Osteoblast (primary cell): ENCODE measurements at regions not wholly inside any gene's neighbourhood (a gene's known extent, or its start where the extent isn't known, plus 50 kb on each side); places are given as distances from the start of the nearest gene placed in this dataset.

ENCODE experiments used
- DNase-seq: peaks from one replicate; pipeline ENCODE4 v3.0.0; 2011; ENCODE audit warnings: low spot score, mixed read lengths; ENCODE audit not compliant: insufficient read length; ENCODE audit errors: missing footprints
- H2AFZ ChIP-seq: 2 replicates; pipeline ENCODE4 v1.6.0; 2011; ENCODE audit warnings: mild to moderate bottlenecking, low read length
- H3K27ac ChIP-seq: 2 replicates; pipeline ENCODE4 v1.5.1; 2011; ENCODE audit warnings: mild to moderate bottlenecking, low read depth, low read length, moderate library complexity
- H3K27me3 ChIP-seq: 2 replicates; pipeline ENCODE4 v1.6.0; 2012; ENCODE audit warnings: mild to moderate bottlenecking, control low read depth, inconsistent platforms, low read length, moderate library complexity; ENCODE audit not compliant: insufficient read depth
- H3K36me3 ChIP-seq: 2 replicates; pipeline ENCODE4 v1.5.1; 2011; ENCODE audit warnings: mild to moderate bottlenecking, low read length, control low read depth, moderate library complexity; ENCODE audit not compliant: insufficient read depth
- H3K4me1 ChIP-seq: 2 replicates; pipeline ENCODE4 v1.5.1; 2011; ENCODE audit warnings: mild to moderate bottlenecking, low read length, control low read depth, moderate library complexity; ENCODE audit not compliant: insufficient read depth
- H3K4me2 ChIP-seq: 2 replicates; pipeline ENCODE4 v1.6.0; 2011; ENCODE audit warnings: mild to moderate bottlenecking, low read length; ENCODE audit not compliant: insufficient read depth
- H3K4me3 ChIP-seq: fragments of 200-600 bp; sonication (generic); 3 replicates; pipeline ENCODE4 v1.5.1; 2012; ENCODE audit warnings: mild to moderate bottlenecking, low read length, inconsistent platforms; ENCODE audit not compliant: insufficient read depth
- H3K79me2 ChIP-seq: 2 replicates; pipeline ENCODE4 v1.6.0; 2012; ENCODE audit warnings: mild to moderate bottlenecking, low read length, control low read depth, inconsistent platforms; ENCODE audit not compliant: insufficient read depth
- H3K9me3 ChIP-seq: 2 replicates; pipeline ENCODE4 v1.5.1; 2011; ENCODE audit warnings: low read depth, low read length, control low read depth
- H4K20me1 ChIP-seq: 2 replicates; pipeline ENCODE4 v1.6.0; 2012; ENCODE audit warnings: mild to moderate bottlenecking, low read length, control low read depth; ENCODE audit not compliant: insufficient read depth
- TF ChIP-seq, protein P1 (sequence below): IDR thresholded peaks from 2 replicates; pipeline ENCODE4 v1.5.1; 2011; ENCODE audit warnings: mild to moderate bottlenecking, low read depth, low read length, moderate library complexity; ENCODE audit errors: extremely low read depth

DNA sequence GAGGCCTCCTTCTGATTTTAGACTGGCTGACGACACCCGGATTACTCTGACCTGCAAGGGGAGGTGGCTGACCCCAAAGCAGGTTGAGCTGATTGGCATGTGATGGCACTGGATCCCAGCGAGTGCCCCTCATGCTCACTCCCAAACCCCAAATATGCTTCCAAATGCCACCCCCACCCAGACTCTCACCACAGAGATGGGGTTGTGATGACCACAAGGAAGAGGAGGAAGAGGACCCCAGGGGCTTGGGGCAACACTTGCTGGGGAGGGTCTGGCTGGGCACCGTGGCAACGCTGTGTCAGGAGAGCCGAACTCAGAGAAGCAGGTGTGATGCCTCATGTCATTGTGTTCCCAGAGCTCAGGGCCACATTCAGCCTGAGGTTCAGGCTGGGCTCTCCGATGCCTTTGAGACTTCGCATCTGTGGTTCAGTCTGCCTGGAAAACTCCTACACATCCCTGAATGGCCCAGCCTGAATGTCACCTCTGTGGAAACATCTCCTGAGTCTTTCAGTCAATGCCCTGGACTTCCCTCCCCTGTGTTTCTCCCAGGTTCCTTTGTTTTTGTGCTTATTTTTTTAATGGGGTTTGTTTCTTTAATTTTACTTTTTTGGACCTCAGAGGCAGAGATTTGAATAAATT lies 169.1 kb upstream of the PMEPA1 start:
- Histone ChIP-seq H3K27me3 (peaks cover 45% of the 10 kb centered on the region), H3K4me2 (no peak overlapping the region), H4K20me1 (no peaks in the 10 kb centered on the region), H2AFZ (no peak overlapping the region), H3K9me3 (no peaks in the 10 kb centered on the region), H3K79me2 (no peaks in the 10 kb centered on the region), H3K27ac (no peak overlapping the region), H3K36me3 (no peaks in the 10 kb centered on the region), H3K4me1 (peaks cover 12% of the 10 kb centered on the region), H3K4me3 (no peak overlapping the region)
- TF ChIP-seq, protein P1, sequence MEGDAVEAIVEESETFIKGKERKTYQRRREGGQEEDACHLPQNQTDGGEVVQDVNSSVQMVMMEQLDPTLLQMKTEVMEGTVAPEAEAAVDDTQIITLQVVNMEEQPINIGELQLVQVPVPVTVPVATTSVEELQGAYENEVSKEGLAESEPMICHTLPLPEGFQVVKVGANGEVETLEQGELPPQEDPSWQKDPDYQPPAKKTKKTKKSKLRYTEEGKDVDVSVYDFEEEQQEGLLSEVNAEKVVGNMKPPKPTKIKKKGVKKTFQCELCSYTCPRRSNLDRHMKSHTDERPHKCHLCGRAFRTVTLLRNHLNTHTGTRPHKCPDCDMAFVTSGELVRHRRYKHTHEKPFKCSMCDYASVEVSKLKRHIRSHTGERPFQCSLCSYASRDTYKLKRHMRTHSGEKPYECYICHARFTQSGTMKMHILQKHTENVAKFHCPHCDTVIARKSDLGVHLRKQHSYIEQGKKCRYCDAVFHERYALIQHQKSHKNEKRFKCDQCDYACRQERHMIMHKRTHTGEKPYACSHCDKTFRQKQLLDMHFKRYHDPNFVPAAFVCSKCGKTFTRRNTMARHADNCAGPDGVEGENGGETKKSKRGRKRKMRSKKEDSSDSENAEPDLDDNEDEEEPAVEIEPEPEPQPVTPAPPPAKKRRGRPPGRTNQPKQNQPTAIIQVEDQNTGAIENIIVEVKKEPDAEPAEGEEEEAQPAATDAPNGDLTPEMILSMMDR = no peak
- DNase-seq = no peak

DNA sequence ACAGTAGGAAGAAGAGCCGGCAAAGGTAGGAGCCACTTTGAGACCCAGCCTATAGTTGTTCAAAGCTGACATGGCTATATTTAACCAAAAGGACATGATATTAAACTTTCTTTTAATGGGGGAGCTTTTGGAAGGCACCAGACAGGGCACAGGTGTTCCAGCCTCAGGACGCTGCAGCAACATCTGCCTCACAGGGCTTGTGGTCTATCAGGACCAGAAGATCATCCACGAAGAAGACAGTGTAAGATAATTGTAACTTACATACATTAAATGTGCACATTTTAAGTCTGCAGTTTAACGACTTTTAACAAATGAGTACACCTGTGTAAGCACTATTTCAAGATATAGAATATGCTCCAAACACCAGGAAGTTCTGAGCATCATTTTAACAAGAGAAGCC lies 168.2 kb upstream of the PMEPA1 start:
- no peaks in the 10 kb centered on the region for H3K79me2 ChIP-seq
- H3K4me3 ChIP-seq = no peak overlapping the region
- no peaks in the 10 kb centered on the region for H4K20me1 ChIP-seq
- no peak for DNase-seq
- TF ChIP-seq, protein P1 = no peak
- H3K4me2 ChIP-seq = no peak overlapping the region
- no peak overlapping the region for H2AFZ ChIP-seq
- H3K4me1 ChIP-seq = peaks cover 12% of the 10 kb centered on the region
- H3K27me3 ChIP-seq = peaks cover 45% of the 10 kb centered on the region
- no peaks in the 10 kb centered on the region for H3K9me3 ChIP-seq
- no peaks in the 10 kb centered on the region for H3K36me3 ChIP-seq
- H3K27ac ChIP-seq = no peak overlapping the region

DNA sequence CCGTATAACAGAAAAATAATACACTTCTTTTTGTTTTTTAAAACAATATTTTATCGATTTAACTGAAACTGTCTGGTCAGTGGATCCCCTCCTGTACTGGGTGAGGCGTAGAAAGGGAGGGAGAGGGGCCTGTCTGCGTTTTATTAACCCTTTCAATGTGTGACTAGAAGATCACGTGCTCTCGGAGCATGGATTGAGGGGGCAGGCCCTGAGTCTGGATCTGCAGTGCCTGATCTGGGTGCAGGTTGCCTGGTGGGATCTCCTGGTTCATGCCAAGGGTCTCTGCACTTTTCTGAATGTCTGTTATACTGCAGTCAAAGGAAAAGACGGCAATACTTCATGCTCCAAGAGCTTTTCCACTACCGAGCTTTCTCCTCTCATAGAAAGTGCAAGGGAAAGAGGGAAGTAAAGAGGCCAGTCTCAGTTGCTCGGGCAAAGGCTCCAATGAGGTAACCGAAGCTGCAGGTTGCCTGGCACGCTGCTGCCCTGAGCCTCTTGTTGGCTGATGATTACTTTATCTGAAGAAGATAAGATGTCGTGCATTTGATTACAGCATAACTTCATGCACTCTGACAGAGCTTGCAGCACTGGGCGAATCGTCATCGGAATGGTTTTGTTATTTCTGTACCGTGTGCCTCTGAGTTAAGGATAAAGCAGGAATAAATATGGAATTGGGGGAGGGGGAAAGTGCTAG lies 167.5 kb upstream of the PMEPA1 start:
- no peak for DNase-seq
- H3K27me3 ChIP-seq = peaks cover 45% of the 10 kb centered on the region
- H3K79me2 ChIP-seq = no peaks in the 10 kb centered on the region
- no peaks in the 10 kb centered on the region for H4K20me1 ChIP-seq
- H3K4me2 ChIP-seq = no peak overlapping the region
- H3K9me3 ChIP-seq = no peaks in the 10 kb centered on the region
- TF ChIP-seq, protein P1 = no peak
- H3K4me3 ChIP-seq = no peak overlapping the region
- no peak overlapping the region for H3K27ac ChIP-seq
- no peak overlapping the region for H2AFZ ChIP-seq
- H3K4me1 ChIP-seq = peaks cover 6% of the 10 kb centered on the region
- no peaks in the 10 kb centered on the region for H3K36me3 ChIP-seq

DNA sequence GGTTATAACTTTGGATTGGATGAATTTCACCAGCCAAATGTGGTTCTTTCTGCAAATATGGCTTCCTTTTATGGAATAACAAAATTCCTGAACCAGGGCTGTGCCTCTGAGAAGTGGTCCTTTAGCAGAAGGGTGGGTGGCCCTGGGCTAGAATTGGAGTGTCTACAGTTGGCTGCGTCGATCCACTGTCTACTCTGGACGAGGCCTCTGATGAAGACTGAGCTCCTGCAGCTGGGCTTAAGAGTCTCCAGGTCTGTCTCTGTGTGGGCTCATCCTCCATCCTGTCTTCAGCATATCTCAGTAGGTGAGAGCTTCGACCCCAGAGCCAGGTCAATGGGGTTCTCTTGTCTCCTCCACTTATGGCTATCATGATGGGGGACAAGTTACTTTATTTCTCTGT lies 166.3 kb upstream of the PMEPA1 start:
- Histone ChIP-seq H2AFZ (no peak overlapping the region), H3K36me3 (no peaks in the 10 kb centered on the region), H3K4me3 (no peak overlapping the region), H3K27me3 (peaks cover 45% of the 10 kb centered on the region), H4K20me1 (no peaks in the 10 kb centered on the region), H3K9me3 (no peaks in the 10 kb centered on the region), H3K27ac (no peak overlapping the region), H3K4me1 (peaks cover 3% of the 10 kb centered on the region), H3K4me2 (no peak overlapping the region), H3K79me2 (no peaks in the 10 kb centered on the region)
- no peak for DNase-seq
- TF ChIP-seq, protein P1 = no peak
